GM12878 (cell line): ENCODE measurements at regions not wholly inside any gene's neighbourhood (a gene's known extent, or its start where the extent isn't known, plus 50 kb on each side); places are given as distances from the start of the nearest gene placed in this dataset.

Experiments
- ATAC-seq: fragments of 200-7000 bp; cut with Tn5 transposase; 3 replicates; pipeline ENCODE4 v1.9.1; 2020; ENCODE audit warnings: mild to moderate bottlenecking, moderate library complexity
- BruUV-seq: library from RNA; stranded (reverse); fragments of 400-500 nt; replicated peaks from 2 replicates; lab custom pipeline; 2021; lab: Mats Ljungman, UMichigan
- CTCF ChIA-PET: fragments of 300-600 bp; sonication (Branson Sonifier 250); formaldehyde crosslinking; extraction: SDS; loops from one replicate; lab custom pipeline; 2021; ENCODE audit warnings: inconsistent platforms; lab: Yijun Ruan, JAX
- POLR2A ChIA-PET: fragments of 350-600 bp; formaldehyde crosslinking; extraction: SDS; loops from one replicate; lab custom pipeline; 2021; ENCODE audit warnings: inconsistent platforms; lab: Charles Lee
- RAD21 ChIA-PET: fragments of 300-600 bp; sonication (Branson Sonifier 250); formaldehyde crosslinking; loops from one replicate; lab custom pipeline; 2023; ENCODE audit warnings: antibody characterized with exemption; ENCODE audit not compliant: unreplicated experiment; lab: Charles Lee
- SMC1A ChIA-PET: fragments of 300-600 bp; sonication (Branson Sonifier 250); formaldehyde crosslinking; loops from one replicate; lab custom pipeline; 2023; ENCODE audit not compliant: unreplicated experiment, uncharacterized antibody; lab: Charles Lee
- DNase-seq: peaks from one replicate; pipeline ENCODE4 v3.0.0-alpha.2; 2011; ENCODE audit warnings: low read depth, low spot score
- FAIRE-seq: peaks from 3 replicates; lab custom pipeline; 2011; peaks lifted over from hg19 to GRCh38; lab: Jason Lieb, UNC
- H2AFZ ChIP-seq: 2 replicates; pipeline ENCODE4 v1.6.0; 2011; ENCODE audit warnings: low read depth, low read length, control low read depth; ENCODE audit not compliant: control insufficient read depth
- H3K27ac ChIP-seq: 2 replicates; pipeline ENCODE4 v1.5.1; 2011; ENCODE audit warnings: control low read depth; ENCODE audit not compliant: control insufficient read depth, insufficient read depth
- H3K27me3 ChIP-seq, 2 experiments: replicated peaks in 1 of 2; 2 replicates each; pipeline versions ENCODE4 v1.6.0 to v1.6.1; 2011; ENCODE audit warnings: low read length in 1 of 2; ENCODE audit not compliant: control insufficient read depth in 2 of 2, insufficient read depth in 2 of 2
- H3K36me3 ChIP-seq, 2 experiments: 2 replicates each; pipeline ENCODE4 v1.5.1; 2011; ENCODE audit warnings: low read length in 1 of 2; ENCODE audit not compliant: control insufficient read depth in 2 of 2, insufficient read depth in 2 of 2
- H3K4me1 ChIP-seq: 2 replicates; pipeline ENCODE4 v1.6.1; 2011; ENCODE audit warnings: mild to moderate bottlenecking, low read length, moderate library complexity, mixed read lengths; ENCODE audit not compliant: control insufficient read depth, insufficient read depth
- H3K4me2 ChIP-seq: 2 replicates; pipeline ENCODE4 v1.6.0; 2011; ENCODE audit warnings: control low read depth; ENCODE audit not compliant: control insufficient read depth, insufficient read depth
- H3K4me3 ChIP-seq: fragments of 200-600 bp; sonication (generic); 2 replicates; pipeline ENCODE4 v1.5.1; 2016
- H3K79me2 ChIP-seq: 2 replicates; pipeline ENCODE4 v1.6.0; 2011; ENCODE audit warnings: low read length; ENCODE audit not compliant: control insufficient read depth, insufficient read depth
- H3K9ac ChIP-seq: 2 replicates; pipeline ENCODE4 v1.8.0; 2011; ENCODE audit warnings: low read length, control low read depth, mixed read lengths; ENCODE audit not compliant: control insufficient read depth, insufficient read depth
- H3K9me3 ChIP-seq: replicated peaks from 3 replicates; pipeline ENCODE4 v1.5.1; 2011; ENCODE audit warnings: mild to moderate bottlenecking, low read length; ENCODE audit not compliant: control insufficient read depth, insufficient read depth
- H4K20me1 ChIP-seq: 2 replicates; pipeline ENCODE4 v1.6.0; 2011; ENCODE audit not compliant: control insufficient read depth, insufficient read depth
- ATF7 ChIP-seq: fragments of 450-650 bp; IDR thresholded peaks from 2 replicates; pipeline ENCODE4 v1.6.1; 2016; ENCODE audit warnings: low read depth, mild to moderate bottlenecking
- BACH1 ChIP-seq: fragments of 450-650 bp; IDR thresholded peaks from 2 replicates; pipeline ENCODE4 v1.6.1; 2017; ENCODE audit warnings: mild to moderate bottlenecking, borderline replicate concordance
- CEBPB ChIP-seq, 2 experiments: fragments of 150-350 bp in 1 of 2; IDR thresholded peaks; 2 replicates each; pipeline ENCODE4 v1.6.1; 2012 to 2014; ENCODE audit warnings: low read depth in 2 of 2, low read length in 2 of 2, borderline replicate concordance in 1 of 2, inconsistent platforms in 1 of 2
- E2F4 ChIP-seq: IDR thresholded peaks from 2 replicates; pipeline ENCODE4 v1.6.1; 2012; ENCODE audit warnings: low read depth, low read length, improper control_type of control experiment
- GABPA ChIP-seq: IDR thresholded peaks from 2 replicates; pipeline ENCODE4 v1.6.1; 2014; ENCODE audit warnings: antibody characterized with exemption, low read depth, mild to moderate bottlenecking, inconsistent platforms
- JUNB ChIP-seq: IDR thresholded peaks from 2 replicates; pipeline ENCODE4 v1.6.1; 2016; ENCODE audit warnings: antibody characterized with exemption, mild to moderate bottlenecking
- NBN ChIP-seq: fragments of 450-650 bp; IDR thresholded peaks from 2 replicates; pipeline ENCODE4 v1.6.1; 2016
- PAX5 ChIP-seq: IDR thresholded peaks from 2 replicates; pipeline ENCODE4 v1.6.1; 2011; ENCODE audit warnings: low read depth, low read length, borderline replicate concordance
- SMAD1 ChIP-seq: fragments of 450-650 bp; IDR thresholded peaks from 2 replicates; pipeline ENCODE4 v1.6.1; 2018; ENCODE audit warnings: mild to moderate bottlenecking, low read depth; ENCODE audit not compliant: partially characterized antibody
- SMARCA5 ChIP-seq: fragments of 450-650 bp; IDR thresholded peaks from 2 replicates; pipeline ENCODE4 v1.6.1; 2017; ENCODE audit warnings: mild to moderate bottlenecking
- SMC3 ChIP-seq: IDR thresholded peaks from 2 replicates; pipeline ENCODE4 v1.6.1; 2011; ENCODE audit warnings: low read length, improper control_type of control experiment, borderline replicate concordance
- TAF1 ChIP-seq: IDR thresholded peaks from 2 replicates; pipeline ENCODE4 v1.6.1; 2011; ENCODE audit warnings: mild to moderate bottlenecking, low read depth, low read length, borderline replicate concordance
- YY1 ChIP-seq: IDR thresholded peaks from 2 replicates; pipeline ENCODE4 v1.6.1; 2011; ENCODE audit warnings: low read depth, mild to moderate bottlenecking, low read length
- WGBS: methylation state at CpG from one replicate; pipeline ENCODE4 v1.1.6; 2016; ENCODE audit warnings: low lambda C conversion rate; ENCODE audit not compliant: insufficient replicate concordance, insufficient coverage; ENCODE audit errors: missing lambda C conversion rate; 5-methylcytosine and 5-hydroxymethylcytosine counted together
- in situ Hi-C: fragments of 300-500 bp; cut with MboI; formaldehyde crosslinking; loops from 9 replicates; pipeline ENCODE4 v1.14.3; 2018; ENCODE audit warnings: mixed read lengths
- intact Hi-C: fragments of 100-400 bp; cut with micrococcal nuclease; formaldehyde crosslinking; loops from one replicate; pipeline ENCODE4 v1.14.2; 2022; ENCODE audit not compliant: unreplicated experiment
- TF ChIP-seq, protein P1 (sequence below): IDR thresholded peaks from 2 replicates; pipeline ENCODE4 v1.6.1; 2012; ENCODE audit warnings: low read length, inconsistent platforms
- TF ChIP-seq, protein P2 (sequence below): IDR thresholded peaks from 2 replicates; pipeline ENCODE4 v1.6.1; 2011; ENCODE audit warnings: low read depth, mild to moderate bottlenecking, low read length, moderate library complexity, borderline replicate concordance; ENCODE audit errors: extremely low read depth

- ATAC-seq: no peak
- DNase-seq: no peak
- Histone ChIP-seq H3K4me3 (no peak overlapping the region), H3K9me3 (no peaks in the 10 kb centered on the region), H2AFZ (no peak overlapping the region), H3K4me2 (no peak overlapping the region), H4K20me1 (no peaks in the 10 kb centered on the region), H3K36me3 (no peaks in the 10 kb centered on the region), H3K27me3 (no peaks in the 10 kb centered on the region), H3K9ac (no peak overlapping the region), H3K79me2 (no peaks in the 10 kb centered on the region), H3K27ac (no peak overlapping the region), H3K4me1 (no peaks in the 10 kb centered on the region)
- intact Hi-C loops (no loop called here), in situ Hi-C loops (no loop called here)
- WGBS: 81% methylated on average over 3 of the region's 3 CpGs
- TF ChIP-seq SMARCA5: no peak
- TF ChIP-seq SMC3: no peak
- TF ChIP-seq, protein P1, sequence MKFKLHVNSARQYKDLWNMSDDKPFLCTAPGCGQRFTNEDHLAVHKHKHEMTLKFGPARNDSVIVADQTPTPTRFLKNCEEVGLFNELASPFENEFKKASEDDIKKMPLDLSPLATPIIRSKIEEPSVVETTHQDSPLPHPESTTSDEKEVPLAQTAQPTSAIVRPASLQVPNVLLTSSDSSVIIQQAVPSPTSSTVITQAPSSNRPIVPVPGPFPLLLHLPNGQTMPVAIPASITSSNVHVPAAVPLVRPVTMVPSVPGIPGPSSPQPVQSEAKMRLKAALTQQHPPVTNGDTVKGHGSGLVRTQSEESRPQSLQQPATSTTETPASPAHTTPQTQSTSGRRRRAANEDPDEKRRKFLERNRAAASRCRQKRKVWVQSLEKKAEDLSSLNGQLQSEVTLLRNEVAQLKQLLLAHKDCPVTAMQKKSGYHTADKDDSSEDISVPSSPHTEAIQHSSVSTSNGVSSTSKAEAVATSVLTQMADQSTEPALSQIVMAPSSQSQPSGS: no peak
- no peak for TF ChIP-seq SMAD1
- no peak for TF ChIP-seq GABPA
- no peak for TF ChIP-seq NBN
- no peak for TF ChIP-seq ATF7
- no peak for TF ChIP-seq CEBPB (IDR thresholded peaks at IDR 0.05; ENCODE audit: borderline replicate concordance in 1 of 2, low read depth in 2 of 2, low read length in 2 of 2)
- no peak for TF ChIP-seq JUNB
- TF ChIP-seq YY1: no peak
- no peak for TF ChIP-seq BACH1
- TF ChIP-seq TAF1: no peak
- TF ChIP-seq, protein P2, sequence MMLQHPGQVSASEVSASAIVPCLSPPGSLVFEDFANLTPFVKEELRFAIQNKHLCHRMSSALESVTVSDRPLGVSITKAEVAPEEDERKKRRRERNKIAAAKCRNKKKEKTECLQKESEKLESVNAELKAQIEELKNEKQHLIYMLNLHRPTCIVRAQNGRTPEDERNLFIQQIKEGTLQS: no peak
- no peak for TF ChIP-seq E2F4
- TF ChIP-seq PAX5: no peak
- ChIA-PET POLR2A (no interaction called here), RAD21 (interaction anchor here (1.3 kb wide), 1 partner anchor 10 kb away, joined by 3 read pairs; no protein-coding TSS in a partner anchor), CTCF (interaction anchor here (0.7 to 1.3 kb wide), 2 partner anchors 10 kb away, joined by 3 to 5 read pairs; no protein-coding TSS in a partner anchor), SMC1A (no interaction called here)
- BruUV-seq: no TSS peak
- FAIRE-seq: no peak
Measured at GRCh38 chr11:13220148-13220547, 57.4 kb upstream of the BMAL1 start.
